T-cell (primary cell): ENCODE measurements at regions not wholly inside any gene's neighbourhood (a gene's known extent, or its start where the extent isn't known, plus 50 kb on each side); places are given as distances from the start of the nearest gene placed in this dataset.

Experiments
- ATAC-seq, 4 experiments: fragments of 200-7000 bp in 3 of 4; fragments of 150-1000 bp in 1 of 4; cut with Tn5 transposase; replicated peaks in 1 of 4; 1 replicate in 3 of 4; 2 replicates in 1 of 4; pipeline ENCODE4 v1.10.0; 2021; ENCODE audit warnings: moderate library complexity in 3 of 4, mild to moderate bottlenecking in 2 of 4, moderate number of reproducible peaks in 1 of 4
- CTCF ChIA-PET, 2 donors: fragments of 300-600 bp; sonication (Branson Sonifier 250); formaldehyde crosslinking; loops; one replicate each; lab custom pipeline; 2022; ENCODE audit warnings: antibody characterized with exemption in 2 of 2; lab: Charles Lee
- POLR2A ChIA-PET, 2 donors: fragments of 300-600 bp; sonication (Branson Sonifier 250); formaldehyde crosslinking; loops; one replicate each; lab custom pipeline; 2022; ENCODE audit warnings: antibody characterized with exemption in 2 of 2; lab: Charles Lee
- DNase-seq, 35 experiments: peaks; one replicate each; pipeline versions ENCODE4 v3.0.0 to v3.0.0-alpha.2; 2013 to 2023
- H3K27ac ChIP-seq: one replicate; pipeline ENCODE4 v1.5.1; 2013; ENCODE audit warnings: low read length
- H3K27me3 ChIP-seq, 2 experiments: replicated peaks in 1 of 2; 1 replicate in 1 of 2; 2 replicates in 1 of 2; pipeline versions ENCODE4 v1.6.1 to v1.7.0; 2013; ENCODE audit warnings: low read length in 1 of 2, mixed read lengths in 1 of 2; ENCODE audit not compliant: control insufficient read depth in 2 of 2, insufficient read depth in 2 of 2; ENCODE audit errors: extremely low read depth in 1 of 2
- H3K36me3 ChIP-seq, 2 donors: 1 replicate in 1 of 2; 2 replicates in 1 of 2; pipeline versions ENCODE4 v1.6.1 to v1.7.0; 2013; ENCODE audit warnings: low read length in 1 of 2; ENCODE audit not compliant: control insufficient read depth in 2 of 2, insufficient read depth in 1 of 2; ENCODE audit errors: extremely low read depth in 1 of 2
- H3K4me1 ChIP-seq, 2 experiments: 1 replicate in 1 of 2; 2 replicates in 1 of 2; pipeline versions ENCODE4 v1.6.1 to v1.7.0; 2013; ENCODE audit warnings: low read length in 2 of 2, mixed read lengths in 1 of 2; ENCODE audit not compliant: insufficient read depth in 2 of 2, control insufficient read depth in 1 of 2; ENCODE audit errors: extremely low read depth in 1 of 2
- H3K4me3 ChIP-seq, 2 donors: 1 replicate in 1 of 2; 2 replicates in 1 of 2; pipeline versions ENCODE4 v1.5.1 to v1.7.0; 2013; ENCODE audit warnings: mild to moderate bottlenecking in 2 of 2, low read length in 1 of 2, moderate library complexity in 1 of 2; ENCODE audit not compliant: control insufficient read depth in 1 of 2; ENCODE audit errors: extremely low read depth in 1 of 2
- H3K9me3 ChIP-seq: 2 replicates; pipeline ENCODE4 v1.7.0; 2013
- H3K27ac Mint-ChIP-seq, 2 donors: one replicate each; pipeline ENCODE4 v1.8.0; 2020 to 2021; ENCODE audit warnings: mild to moderate bottlenecking in 2 of 2, mixed read lengths in 2 of 2
- H3K27me3 Mint-ChIP-seq, 2 donors: one replicate each; pipeline ENCODE4 v1.8.0; 2021 to 2022; ENCODE audit warnings: mixed read lengths in 2 of 2
- H3K36me3 Mint-ChIP-seq: one replicate; pipeline ENCODE4 v1.8.0; 2021; ENCODE audit warnings: mixed read lengths
- H3K4me1 Mint-ChIP-seq, 3 donors: one replicate each; pipeline ENCODE4 v1.8.0; 2020 to 2022; ENCODE audit warnings: mixed read lengths in 3 of 3, mild to moderate bottlenecking in 1 of 3
- H3K4me3 Mint-ChIP-seq, 3 donors: one replicate each; pipeline ENCODE4 v1.8.0; 2020 to 2022; ENCODE audit warnings: mild to moderate bottlenecking in 3 of 3, mixed read lengths in 3 of 3, moderate library complexity in 3 of 3
- H3K9me3 Mint-ChIP-seq, 3 donors: one replicate each; pipeline ENCODE4 v1.8.0; 2020 to 2022; ENCODE audit warnings: mixed read lengths in 3 of 3
- WGBS: methylation state at CpG from one replicate; pipeline ENCODE4 v1.1.5; 2013; ENCODE audit warnings: missing lambda C conversion rate; ENCODE audit not compliant: insufficient coverage; 5-methylcytosine and 5-hydroxymethylcytosine counted together

DNA sequence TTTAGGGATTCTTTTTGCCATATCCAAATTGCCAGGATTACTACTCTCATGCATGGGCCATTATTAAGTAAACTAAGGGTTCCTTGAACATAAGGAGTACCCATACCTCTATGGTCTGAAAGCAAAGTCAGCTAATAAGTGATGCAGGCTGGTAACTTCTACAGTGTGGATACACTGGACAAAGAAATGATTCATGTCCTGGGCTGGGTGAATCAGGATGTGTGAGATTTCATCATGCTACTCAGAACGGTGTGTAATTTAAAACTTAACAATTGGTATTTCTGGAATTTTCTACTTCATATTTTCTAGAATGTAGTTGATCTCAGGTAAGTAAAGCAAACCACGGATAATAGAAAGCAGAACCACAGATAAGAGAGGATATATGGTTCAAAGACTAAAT is 428.8 kb downstream of the CHSY3 start:
- ChIA-PET CTCF (no interaction called here), POLR2A (no interaction called here)
- H3K4me3 ChIP-seq = no peak overlapping the region

DNA sequence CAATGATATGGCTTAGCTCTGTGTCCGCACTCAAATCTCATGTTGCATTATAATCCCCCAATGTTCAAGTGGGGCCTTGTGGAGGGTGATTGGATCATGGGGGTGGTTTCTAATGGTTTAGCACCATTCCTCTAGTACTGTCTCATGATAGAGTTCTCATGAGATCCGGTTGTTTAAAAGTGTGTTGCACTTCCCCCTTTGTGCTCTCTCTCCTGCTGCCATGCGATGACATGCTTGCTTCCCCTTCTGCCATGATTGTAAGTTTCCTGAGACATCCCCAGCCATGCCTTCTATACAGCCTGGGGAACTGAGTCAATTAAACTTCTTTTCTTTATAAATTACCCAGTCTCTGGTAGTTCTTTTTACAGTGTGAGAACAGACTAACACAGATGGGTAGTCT is 427.1 kb downstream of the CHSY3 start:
- Histone ChIP-seq H3K36me3 (no peaks in the 10 kb centered on the region), H3K4me1 (no peaks in the 10 kb centered on the region), H3K4me3 (no peak overlapping the region), H3K27ac (no peak overlapping the region), H3K27me3 (no peaks in the 10 kb centered on the region), H3K9me3 (no peaks in the 10 kb centered on the region)
- ChIA-PET POLR2A (no interaction called here), CTCF (no interaction called here)
- no peak overlapping the region for H3K4me3 Mint-ChIP-seq
- H3K36me3 Mint-ChIP-seq = no peaks in the 10 kb centered on the region
- H3K27me3 Mint-ChIP-seq = no peaks in the 10 kb centered on the region
- WGBS = 100% methylated on average over 1 of the region's 3 CpGs
- H3K27ac Mint-ChIP-seq = no peak overlapping the region
- H3K4me1 Mint-ChIP-seq = no peaks in the 10 kb centered on the region
- peaks cover 0 to 11% (median 5%) of the 10 kb centered on the region in 3 donors for H3K9me3 Mint-ChIP-seq
- DNase-seq (no peak), ATAC-seq (no peak)

More for the DNA sequence above, 428.8 kb downstream of the CHSY3 start:
- DNase-seq = no peak
- no peak for ATAC-seq
- Mint-ChIP-seq H3K36me3 (no peaks in the 10 kb centered on the region), H3K9me3 (peaks cover 0 to 11% (median 4%) of the 10 kb centered on the region in 3 donors), H3K4me1 (no peaks in the 10 kb centered on the region), H3K27ac (no peak overlapping the region), H3K27me3 (no peaks in the 10 kb centered on the region), H3K4me3 (no peak overlapping the region)
- WGBS = no CpG with 5 or more reads among the region's 2 CpGs
- no peaks in the 10 kb centered on the region for H3K27me3 ChIP-seq
- H3K9me3 ChIP-seq = no peaks in the 10 kb centered on the region
- no peaks in the 10 kb centered on the region for H3K36me3 ChIP-seq
- H3K27ac ChIP-seq = no peak overlapping the region
- H3K4me1 ChIP-seq = no peaks in the 10 kb centered on the region

DNA sequence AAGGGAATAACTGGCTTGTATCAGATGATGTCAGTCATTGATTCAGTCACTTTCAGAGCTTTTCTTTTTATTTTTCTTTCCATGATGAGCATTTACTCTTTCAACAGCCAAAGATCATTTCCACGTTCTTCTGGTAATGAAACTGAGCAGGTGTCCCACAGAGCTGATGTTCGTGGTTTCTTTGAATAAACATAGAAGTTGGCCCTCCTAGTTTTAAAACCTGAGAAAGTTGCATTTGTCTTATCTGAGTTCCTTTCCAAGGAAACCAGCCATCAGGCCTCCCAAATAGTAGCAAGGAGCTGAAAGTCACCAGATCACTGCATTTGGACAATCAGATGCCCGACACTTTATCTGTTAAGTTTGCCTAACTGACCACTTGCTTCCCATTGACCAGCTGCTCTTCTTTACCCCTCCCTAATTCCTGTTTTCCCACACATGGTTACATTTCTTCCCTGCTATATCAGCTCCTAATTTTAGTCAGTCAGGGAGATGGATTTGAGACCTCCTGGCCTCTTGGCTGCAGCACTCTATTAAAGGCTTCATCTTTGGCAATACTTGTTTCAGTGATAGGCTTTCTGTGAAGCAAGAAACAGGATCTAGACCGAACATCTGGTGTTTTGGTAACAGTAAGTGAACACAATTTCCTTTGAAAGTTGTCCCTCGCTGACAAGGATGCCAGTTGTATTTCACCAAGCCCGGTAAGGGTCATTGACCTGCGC is 420.8 kb downstream of the CHSY3 start:
- Histone ChIP-seq H3K27me3 (no peaks in the 10 kb centered on the region), H3K9me3 (no peaks in the 10 kb centered on the region), H3K4me3 (no peak overlapping the region), H3K4me1 (no peaks in the 10 kb centered on the region), H3K36me3 (no peaks in the 10 kb centered on the region), H3K27ac (no peak overlapping the region)
- no peak overlapping the region for H3K4me3 Mint-ChIP-seq
- H3K27ac Mint-ChIP-seq = no peak overlapping the region
- ATAC-seq = no peak
- H3K27me3 Mint-ChIP-seq = peaks cover 0 to 4% of the 10 kb centered on the region in 2 donors
- no peaks in the 10 kb centered on the region for H3K36me3 Mint-ChIP-seq
- no peak for DNase-seq
- POLR2A ChIA-PET = no interaction called here
- WGBS = 73% methylated on average over 3 of the region's 7 CpGs
- CTCF ChIA-PET = no interaction called here
- peaks cover 9 to 24% (median 12%) of the 10 kb centered on the region in 3 donors for H3K9me3 Mint-ChIP-seq
- no peaks in the 10 kb centered on the region for H3K4me1 Mint-ChIP-seq

DNA sequence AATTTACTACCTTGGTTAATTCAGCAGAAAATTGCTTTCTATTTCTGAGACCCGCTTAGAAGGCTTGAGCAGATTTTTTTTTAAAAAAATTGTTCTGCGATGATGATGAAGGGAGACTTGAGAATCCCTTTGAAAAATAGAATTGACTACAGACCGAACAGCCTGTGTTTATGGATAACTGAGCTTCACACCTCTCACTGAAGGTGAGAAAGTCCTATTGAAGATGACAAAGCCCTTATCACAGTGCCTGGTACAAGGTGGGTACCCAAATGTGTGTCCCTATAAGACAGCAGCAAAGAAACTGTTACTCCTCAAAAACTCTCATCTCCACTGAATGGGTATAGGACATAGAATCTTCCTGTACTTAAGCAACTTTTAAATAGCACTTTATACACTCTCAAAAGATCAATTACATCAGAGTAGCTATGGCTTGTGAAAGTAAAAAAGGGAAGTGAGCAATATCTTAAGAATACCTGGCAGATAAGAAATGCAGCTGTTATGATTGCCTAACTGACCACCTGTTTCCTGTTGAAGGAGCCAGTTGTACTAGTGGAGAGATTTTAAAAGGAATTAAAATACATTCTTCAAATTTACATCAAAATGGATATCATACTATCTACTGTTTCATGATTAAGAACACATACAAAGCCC is 419.7 kb downstream of the CHSY3 start:
- Histone ChIP-seq H3K4me1 (no peaks in the 10 kb centered on the region), H3K27me3 (no peaks in the 10 kb centered on the region), H3K27ac (no peak overlapping the region), H3K4me3 (no peak overlapping the region), H3K9me3 (no peaks in the 10 kb centered on the region), H3K36me3 (no peaks in the 10 kb centered on the region)
- ChIA-PET POLR2A (no interaction called here), CTCF (no interaction called here)
- peaks cover 0 to 4% of the 10 kb centered on the region in 2 donors for H3K27me3 Mint-ChIP-seq
- ATAC-seq (no peak), DNase-seq (no peak)
- H3K9me3 Mint-ChIP-seq = peaks cover 9 to 19% (median 12%) of the 10 kb centered on the region in 3 donors
- no peaks in the 10 kb centered on the region for H3K36me3 Mint-ChIP-seq
- no peak overlapping the region for H3K27ac Mint-ChIP-seq
- no peaks in the 10 kb centered on the region for H3K4me1 Mint-ChIP-seq
- WGBS = no CpG with 5 or more reads among the region's 3 CpGs
- no peak overlapping the region for H3K4me3 Mint-ChIP-seq

DNA sequence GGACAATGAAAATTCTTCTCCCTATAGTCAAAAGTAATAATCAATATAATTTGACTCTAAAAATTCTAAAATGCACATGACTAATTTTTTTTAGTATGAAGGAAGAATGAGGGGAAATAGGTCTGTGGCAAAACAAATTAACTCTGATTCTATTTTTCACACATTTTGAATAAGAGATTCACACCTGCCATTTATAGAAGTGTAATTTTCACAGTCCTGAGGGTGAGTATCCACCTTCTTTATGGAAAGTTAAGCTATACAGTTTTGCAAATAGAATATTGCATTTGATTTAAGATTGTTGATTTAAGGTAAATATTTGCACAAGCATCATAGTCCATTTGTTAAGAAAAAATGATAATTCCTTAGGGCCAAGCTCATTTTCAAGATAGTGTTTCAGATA is 417.7 kb downstream of the CHSY3 start:
- H3K4me3 ChIP-seq = no peak overlapping the region

DNA sequence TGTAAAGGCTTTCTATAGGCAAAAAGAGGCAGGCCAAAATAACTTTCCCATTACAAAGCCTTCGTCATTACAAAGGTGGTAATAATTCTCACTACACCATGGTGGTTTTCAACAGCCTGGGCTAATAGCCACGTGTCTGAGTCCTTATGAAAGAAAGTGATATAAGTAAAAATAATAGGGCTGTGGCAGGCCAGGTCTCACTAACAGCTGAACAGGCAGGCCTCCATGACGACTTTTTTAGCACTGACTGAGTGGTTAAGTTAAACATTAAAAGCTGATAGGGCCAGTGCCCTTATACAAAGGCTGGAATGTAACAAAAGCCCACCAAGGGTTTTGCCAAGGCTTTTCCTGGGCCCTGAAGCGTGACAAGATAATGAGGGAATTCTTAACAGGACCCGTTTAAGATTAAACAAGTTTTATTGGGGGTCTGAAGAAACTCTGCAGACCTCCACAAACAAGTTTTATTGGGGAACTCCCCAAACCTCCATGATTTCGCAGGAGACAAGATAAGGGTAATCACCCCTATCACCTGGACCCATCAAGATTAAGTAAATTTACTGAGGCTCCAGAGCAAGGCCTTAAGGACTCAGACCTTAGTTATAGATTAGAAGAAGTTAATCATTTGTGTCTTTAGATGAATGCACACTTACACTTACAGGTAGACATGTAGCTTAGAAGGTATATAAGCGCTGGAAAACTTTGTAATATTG is 412.9 kb downstream of the CHSY3 start:
- no peak for DNase-seq
- no peak overlapping the region for H3K27ac Mint-ChIP-seq
- H3K4me1 ChIP-seq = no peaks in the 10 kb centered on the region
- H3K27ac ChIP-seq = no peak overlapping the region
- H3K27me3 ChIP-seq = no peaks in the 10 kb centered on the region
- no peak for ATAC-seq
- 0% methylated on average over 1 of the region's 7 CpGs for WGBS
- H3K4me3 ChIP-seq = no peak overlapping the region
- no peaks in the 10 kb centered on the region for H3K9me3 ChIP-seq
- POLR2A ChIA-PET = no interaction called here
- peaks cover 0 to 4% of the 10 kb centered on the region in 2 donors for H3K27me3 Mint-ChIP-seq
- H3K9me3 Mint-ChIP-seq = peaks cover 5 to 23% (median 9%) of the 10 kb centered on the region in 3 donors
- H3K4me3 Mint-ChIP-seq = no peak overlapping the region
- CTCF ChIA-PET = no interaction called here
- no peaks in the 10 kb centered on the region for H3K36me3 Mint-ChIP-seq
- no peaks in the 10 kb centered on the region for H3K36me3 ChIP-seq
- H3K4me1 Mint-ChIP-seq = no peaks in the 10 kb centered on the region

More for the DNA sequence above, 417.7 kb downstream of the CHSY3 start:
- H3K27ac ChIP-seq = no peak overlapping the region
- Mint-ChIP-seq H3K36me3 (no peaks in the 10 kb centered on the region), H3K27me3 (peaks cover 0 to 4% of the 10 kb centered on the region in 2 donors), H3K27ac (no peak overlapping the region), H3K4me1 (no peaks in the 10 kb centered on the region), H3K4me3 (no peak overlapping the region), H3K9me3 (peaks cover 7 to 19% (median 9%) of the 10 kb centered on the region in 3 donors)
- ATAC-seq (no peak), DNase-seq (no peak)
- no peaks in the 10 kb centered on the region for H3K4me1 ChIP-seq
- no peaks in the 10 kb centered on the region for H3K27me3 ChIP-seq
- H3K9me3 ChIP-seq = no peaks in the 10 kb centered on the region
- POLR2A ChIA-PET = no interaction called here
- CTCF ChIA-PET = no interaction called here
- H3K36me3 ChIP-seq = no peaks in the 10 kb centered on the region
